DND-41 (cell line): ENCODE measurements at regions not wholly inside any gene's neighbourhood (a gene's known extent, or its start where the extent isn't known, plus 50 kb on each side); places are given as distances from the start of the nearest gene placed in this dataset.
"Not testable (repeated sequence)": the region's sequence is repeated elsewhere in the genome, so short reads cannot be mapped to it uniquely, and the experiment has no call there.

Experiments
- CTCF ChIP-seq: IDR thresholded peaks from 2 replicates; pipeline ENCODE4 v1.5.1; 2012; ENCODE audit warnings: borderline replicate concordance, low read length, moderate library complexity, mild to moderate bottlenecking; ENCODE audit not compliant: poor library complexity, severe bottlenecking; ENCODE audit errors: extremely low read depth
- EZH2 ChIP-seq: IDR thresholded peaks from 3 replicates; pipeline ENCODE4 v1.6.1; 2012; ENCODE audit warnings: borderline replicate concordance, low read depth, mild to moderate bottlenecking, moderate library complexity, low read length, inconsistent platforms; ENCODE audit not compliant: severe bottlenecking

DNA sequence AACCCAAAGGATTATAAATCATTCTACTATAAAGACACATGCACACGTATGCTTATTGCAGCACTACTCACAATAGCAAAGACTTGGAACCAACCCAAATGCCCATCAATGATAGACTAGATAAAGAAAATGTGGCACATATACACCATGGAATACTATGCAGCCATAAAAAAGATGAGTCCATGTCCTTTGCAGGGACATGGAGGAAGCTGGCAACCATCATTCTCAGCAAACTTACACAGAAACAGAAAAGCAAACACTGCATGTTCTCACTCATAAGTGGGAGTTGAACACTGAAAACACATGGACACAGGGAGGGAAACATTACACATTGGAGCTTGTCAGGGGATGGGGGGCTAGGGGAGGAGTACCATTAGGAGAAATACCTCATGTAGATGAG is 262.6 kb downstream of the PDCD6IP start:
- TF ChIP-seq CTCF, EZH2: not testable (repeated sequence)
